ENCODE measurements at regions not wholly inside any gene's neighbourhood (a gene's known extent, or its start where the extent isn't known, plus 50 kb on each side); places are given as distances from the start of the nearest gene placed in this dataset.

GRCh38 chr3:148062590-148062989 lies 635.1 kb upstream of the AGTR1 start:
- H3K4me1 ChIP-seq, result no peaks in the 10 kb centered on the region
- DNase-seq (ENCODE audit: low spot score in 2 of 2), result no peak
- TF ChIP-seq EP300 (IDR thresholded peaks at IDR 0.05) (no peak), CTCF (IDR thresholded peaks at IDR 0.05) (no peak), POLR2A (IDR thresholded peaks at IDR 0.05) (no peak)

GRCh38 chr3:148066802-148067201 lies 630.9 kb upstream of the AGTR1 start:
- 42 to 63% methylated on average over 1 of the region's 1 CpG for WGBS, 2 donors

More at GRCh38 chr3:148062590-148062989, 635.1 kb upstream of the AGTR1 start:
- H3K27ac ChIP-seq, result no peak overlapping the region
- no peak overlapping the region for H3K4me3 ChIP-seq
- H3K27me3 ChIP-seq, result no peaks in the 10 kb centered on the region
- WGBS, 2 donors, result 89 to 97% methylated on average over 1 of the region's 1 CpG
- no peaks in the 10 kb centered on the region for H3K36me3 ChIP-seq
- no peaks in the 10 kb centered on the region for H3K9me3 ChIP-seq

GRCh38 chr3:148068466-148068865 lies 629.2 kb upstream of the AGTR1 start:
- Histone ChIP-seq H3K4me3 (no peak overlapping the region), H3K27me3 (no peaks in the 10 kb centered on the region), H3K27ac (no peak overlapping the region), H3K4me1 (no peaks in the 10 kb centered on the region), H3K36me3 (no peaks in the 10 kb centered on the region), H3K9me3 (no peaks in the 10 kb centered on the region)
- DNase-seq (ENCODE audit: low spot score in 2 of 2), result no peak
- WGBS, 2 donors, result 35 to 44% methylated on average over 1 of the region's 1 CpG
- TF ChIP-seq POLR2A (IDR thresholded peaks at IDR 0.05), result no peak
- TF ChIP-seq EP300 (IDR thresholded peaks at IDR 0.05), result no peak
- no peak for TF ChIP-seq CTCF (IDR thresholded peaks at IDR 0.05)

More at GRCh38 chr3:148066802-148067201, 630.9 kb upstream of the AGTR1 start:
- TF ChIP-seq EP300 (IDR thresholded peaks at IDR 0.05) (no peak), POLR2A (IDR thresholded peaks at IDR 0.05) (no peak), CTCF (IDR thresholded peaks at IDR 0.05) (no peak)
- Histone ChIP-seq H3K27ac (no peak overlapping the region), H3K36me3 (no peaks in the 10 kb centered on the region), H3K4me3 (no peak overlapping the region), H3K4me1 (no peaks in the 10 kb centered on the region), H3K9me3 (no peaks in the 10 kb centered on the region), H3K27me3 (no peaks in the 10 kb centered on the region)
- DNase-seq (ENCODE audit: low spot score in 2 of 2), result no peak

- DNase-seq (ENCODE audit: low spot score in 2 of 2), result no peak
Observed at GRCh38 chr3:148070041-148070440, 627.7 kb upstream of the AGTR1 start.

More at GRCh38 chr3:148070041-148070440, 627.7 kb upstream of the AGTR1 start:
- no peaks in the 10 kb centered on the region for H3K9me3 ChIP-seq
- 78 to 83% methylated on average over 3 of the region's 3 CpGs for WGBS, 2 donors
- no peaks in the 10 kb centered on the region for H3K4me1 ChIP-seq
- H3K4me3 ChIP-seq, result no peak overlapping the region
- no peaks in the 10 kb centered on the region for H3K27me3 ChIP-seq
- TF ChIP-seq POLR2A (IDR thresholded peaks at IDR 0.05) (no peak), CTCF (IDR thresholded peaks at IDR 0.05) (no peak), EP300 (IDR thresholded peaks at IDR 0.05) (no peak)
- H3K36me3 ChIP-seq, result no peaks in the 10 kb centered on the region
- H3K27ac ChIP-seq, result no peak overlapping the region
